Suprapubic skin (tissue), 3 donors: ENCODE measurements at regions not wholly inside any gene's neighbourhood (a gene's known extent, or its start where the extent isn't known, plus 50 kb on each side); places are given as distances from the start of the nearest gene placed in this dataset.

Experiments used
- CTCF ChIP-seq, 2 donors: fragments of 200-600 bp in 1 of 2; fragments of 450-650 bp in 1 of 2; sonication (generic) in 1 of 2; IDR thresholded peaks; one replicate each; pipeline ENCODE4 v1.5.1; 2016 to 2019; ENCODE audit warnings: antibody characterized with exemption in 2 of 2, mild to moderate bottlenecking in 1 of 2, moderate library complexity in 1 of 2
- EP300 ChIP-seq: sonication (generic); formaldehyde crosslinking; IDR thresholded peaks from one replicate; pipeline ENCODE4 v1.6.1; 2017; ENCODE audit warnings: antibody characterized with exemption

- TF ChIP-seq EP300: no peak
- no peak for TF ChIP-seq CTCF (IDR thresholded peaks at IDR 0.05)
Observed at GRCh38 chr5:155263381-155263780, 249.8 kb downstream of the KIF4B start.
